Small intestine (tissue), 7 donors: ENCODE measurements at regions not wholly inside any gene's neighbourhood (a gene's known extent, or its start where the extent isn't known, plus 50 kb on each side); places are given as distances from the start of the nearest gene placed in this dataset.

Source experiments
- DNase-seq, 2 donors: peaks; one replicate each; pipeline versions ENCODE4 v3.0.0 to v3.0.0-alpha.2; 2013
- FAIRE-seq: peaks from 2 replicates; lab custom pipeline; 2012; peaks lifted over from hg19 to GRCh38; lab: Jason Lieb, UNC
- H3K27ac ChIP-seq, 3 donors: one replicate each; pipeline ENCODE4 v1.5.1; 2013; ENCODE audit warnings: low read length in 2 of 3, mild to moderate bottlenecking in 2 of 3, control low read depth in 1 of 3, inconsistent platforms in 1 of 3, low read depth in 1 of 3, moderate library complexity in 1 of 3
- H3K27me3 ChIP-seq, 3 donors: one replicate each; pipeline ENCODE4 v1.6.1; 2013; ENCODE audit warnings: low read length in 3 of 3, inconsistent platforms in 1 of 3; ENCODE audit not compliant: control insufficient read depth in 3 of 3, insufficient read depth in 3 of 3
- H3K36me3 ChIP-seq, 3 donors: one replicate each; pipeline ENCODE4 v1.6.1; 2013; ENCODE audit warnings: low read length in 3 of 3, inconsistent platforms in 1 of 3, low read depth in 1 of 3, mild to moderate bottlenecking in 1 of 3, moderate library complexity in 1 of 3; ENCODE audit not compliant: control insufficient read depth in 3 of 3, insufficient read depth in 2 of 3
- H3K4me1 ChIP-seq, 3 donors: one replicate each; pipeline ENCODE4 v1.6.1; 2013; ENCODE audit warnings: low read length in 2 of 3, inconsistent platforms in 1 of 3, low read depth in 1 of 3, mild to moderate bottlenecking in 1 of 3, moderate library complexity in 1 of 3; ENCODE audit not compliant: control insufficient read depth in 3 of 3, insufficient read depth in 2 of 3
- H3K4me3 ChIP-seq, 3 donors: one replicate each; pipeline ENCODE4 v1.5.1; 2013; ENCODE audit warnings: low read length in 3 of 3, control low read depth in 1 of 3, inconsistent platforms in 1 of 3, low read depth in 1 of 3, mild to moderate bottlenecking in 1 of 3, moderate library complexity in 1 of 3
- H3K9me3 ChIP-seq, 2 donors: one replicate each; pipeline ENCODE4 v1.6.1; 2013; ENCODE audit warnings: low read depth in 1 of 2, low read length in 1 of 2; ENCODE audit not compliant: control insufficient read depth in 2 of 2, insufficient read depth in 1 of 2
- WGBS, 3 donors: extraction: QIAGEN DNeasy Blood & Tissue Kit; methylation state at CpG; one replicate each; pipeline ENCODE4 v1.1.7; 2013; 5-methylcytosine and 5-hydroxymethylcytosine counted together
- donor health status: healthy with polysubstance abuse.
- donor health status: control.
- donor health status: control.
- donor health status: Bipolar disorder and iron deficiency.
- donor health status: healthy.

DNA sequence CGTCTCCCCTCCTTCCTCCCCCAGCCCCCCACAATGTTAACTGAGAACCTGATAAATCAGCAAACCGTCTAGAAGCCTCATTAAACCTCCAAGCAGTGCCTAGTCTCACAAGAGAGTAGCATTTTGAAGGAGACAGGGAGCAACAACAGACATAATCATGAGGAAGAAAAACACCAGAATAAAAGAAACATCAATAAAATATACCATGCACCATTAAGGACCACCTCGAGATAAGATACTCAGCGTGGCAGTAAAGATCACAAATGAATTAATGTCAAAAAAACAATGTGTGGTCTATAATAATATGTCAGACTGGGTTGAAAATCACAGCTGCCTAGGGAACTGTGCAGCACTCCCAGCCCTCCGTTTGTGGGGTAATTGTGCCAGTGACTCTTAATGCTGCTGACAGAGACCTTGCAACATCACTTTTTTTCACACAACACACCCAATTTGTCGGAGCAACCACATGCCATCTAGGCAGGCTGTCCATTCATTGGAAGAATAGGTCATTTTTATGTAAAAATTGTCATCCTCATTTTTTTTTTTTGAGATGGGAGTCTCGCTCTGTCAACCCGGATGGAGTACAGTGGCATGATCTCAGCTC is 450.8 kb upstream of the WWC1 start:
- Histone ChIP-seq H3K27me3 (peaks cover 0 to 2% (median 0%) of the 10 kb centered on the region in 3 donors), H3K4me1 (no peaks in the 10 kb centered on the region), H3K4me3 (no peak overlapping the region), H3K27ac (no peak overlapping the region), H3K9me3 (no peaks in the 10 kb centered on the region), H3K36me3 (no peaks in the 10 kb centered on the region)
- no peak for FAIRE-seq
- WGBS, 3 donors: 70 to 74% (median 71%) methylated on average over 8 of the region's 8 CpGs
- DNase-seq: no peak

DNA sequence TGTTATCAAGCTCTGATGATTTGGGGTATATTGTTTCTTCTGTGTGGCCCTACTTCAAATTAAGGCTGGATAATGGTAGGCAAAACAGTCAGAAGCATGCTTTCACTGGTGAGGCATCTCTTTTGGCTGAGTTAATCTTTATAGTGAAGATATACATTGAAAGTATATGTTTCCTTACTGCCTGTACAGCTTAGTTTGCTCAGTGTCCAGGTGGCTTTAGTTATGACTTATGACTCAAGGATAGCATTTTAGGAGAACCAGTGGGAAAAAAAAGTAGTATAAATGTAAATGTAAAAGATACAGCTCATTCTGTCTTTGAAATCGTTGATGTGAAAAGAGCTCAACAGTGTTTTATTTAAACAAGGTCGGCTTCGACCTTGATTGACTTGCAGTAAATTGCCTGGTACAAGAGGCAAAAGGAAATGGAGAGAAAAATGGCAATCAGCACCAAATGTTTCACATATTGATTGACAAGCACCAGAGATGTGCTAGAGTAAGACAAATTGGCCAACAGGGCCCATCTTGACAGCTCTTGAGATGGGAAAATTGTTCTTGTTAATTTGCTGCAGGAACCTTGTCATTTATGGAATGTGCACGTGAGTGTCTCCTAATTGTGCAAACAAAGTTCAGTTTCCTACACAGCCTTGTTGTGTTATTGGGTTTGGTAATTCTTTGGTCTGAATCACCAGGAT is 447.4 kb upstream of the WWC1 start:
- FAIRE-seq (no peak), DNase-seq (no peak)
- H3K27me3 ChIP-seq: peaks cover 0 to 2% (median 0%) of the 10 kb centered on the region in 3 donors
- 49 to 67% (median 51%) methylated on average over 4 of the region's 4 CpGs for WGBS, 3 donors
- no peaks in the 10 kb centered on the region for H3K4me1 ChIP-seq
- no peak overlapping the region for H3K27ac ChIP-seq
- H3K36me3 ChIP-seq: no peaks in the 10 kb centered on the region
- H3K9me3 ChIP-seq: no peaks in the 10 kb centered on the region
- no peak overlapping the region for H3K4me3 ChIP-seq

DNA sequence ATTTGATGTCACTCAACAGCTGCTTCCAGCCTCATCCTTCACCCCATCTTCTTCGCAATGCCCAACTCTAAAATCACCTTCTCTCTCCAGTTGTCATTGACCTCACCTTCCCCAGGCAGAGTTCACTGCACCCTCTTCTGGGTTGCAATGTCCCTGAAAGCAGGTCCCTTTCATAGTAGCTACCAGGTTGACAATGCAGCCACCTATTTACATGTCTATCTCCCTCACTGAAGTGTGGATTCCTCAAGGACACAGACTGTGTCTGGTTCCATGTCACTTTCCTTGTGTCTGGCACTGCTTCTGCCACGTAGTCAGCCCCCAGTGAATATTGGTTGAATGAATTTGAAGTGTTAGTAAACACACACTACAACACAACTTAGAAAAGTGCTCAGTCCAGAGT is 445.5 kb upstream of the WWC1 start:
- FAIRE-seq (no peak), DNase-seq (no peak)
- no peaks in the 10 kb centered on the region for H3K9me3 ChIP-seq
- H3K4me1 ChIP-seq: no peaks in the 10 kb centered on the region
- H3K27me3 ChIP-seq: peaks cover 0 to 2% (median 0%) of the 10 kb centered on the region in 3 donors
- no peaks in the 10 kb centered on the region for H3K36me3 ChIP-seq
- no peak overlapping the region for H3K4me3 ChIP-seq
- no peak overlapping the region for H3K27ac ChIP-seq
- 45 to 63% (median 50%) methylated on average over 2 of the region's 2 CpGs for WGBS, 3 donors

DNA sequence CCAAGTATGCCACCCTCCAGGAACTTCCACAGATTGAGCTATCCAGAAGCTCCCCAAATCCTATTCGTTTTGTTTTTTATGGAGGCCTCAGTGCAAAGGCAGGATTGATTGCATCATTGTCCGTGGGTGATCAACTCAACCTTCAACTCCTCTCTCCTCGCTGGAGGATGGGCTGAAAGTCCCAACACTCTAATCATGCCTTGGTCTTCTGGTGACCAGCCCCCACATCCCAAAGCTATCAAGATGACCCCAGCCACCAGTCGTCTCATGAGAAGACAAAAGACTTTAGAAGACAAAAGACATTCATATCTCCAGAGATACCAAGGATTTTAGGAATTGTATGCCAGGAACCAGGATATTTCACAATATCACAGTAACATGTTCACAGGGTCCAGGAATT is 441.6 kb upstream of the WWC1 start:
- FAIRE-seq (no peak), DNase-seq (no peak)
- Histone ChIP-seq H3K4me3 (no peak overlapping the region), H3K27me3 (no peaks in the 10 kb centered on the region), H3K4me1 (no peaks in the 10 kb centered on the region), H3K36me3 (no peaks in the 10 kb centered on the region), H3K27ac (no peak overlapping the region), H3K9me3 (no peaks in the 10 kb centered on the region)
- WGBS, 3 donors: 71 to 78% (median 75%) methylated on average over 4 of the region's 4 CpGs

DNA sequence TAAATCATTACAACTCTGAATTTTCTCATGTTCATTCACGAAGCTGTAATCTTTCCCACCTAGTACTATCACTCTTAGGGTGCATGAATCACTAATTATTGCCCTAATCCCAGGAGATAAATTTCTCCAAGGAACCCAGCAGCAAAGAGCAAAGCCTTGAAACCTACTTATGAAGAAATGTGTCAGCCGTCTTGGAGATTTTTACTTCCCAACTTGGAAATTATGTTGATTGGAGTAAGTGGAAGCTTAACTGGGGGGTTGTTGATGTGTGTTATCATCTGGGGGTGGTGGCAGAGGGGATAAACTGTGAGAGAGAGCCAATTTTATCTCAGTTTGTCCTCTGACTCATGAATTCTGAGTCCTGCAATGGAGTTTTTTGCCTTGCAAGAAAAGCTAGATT is 440.5 kb upstream of the WWC1 start:
- Histone ChIP-seq H3K4me1 (no peaks in the 10 kb centered on the region), H3K36me3 (no peaks in the 10 kb centered on the region), H3K4me3 (no peak overlapping the region), H3K9me3 (no peaks in the 10 kb centered on the region), H3K27me3 (no peaks in the 10 kb centered on the region), H3K27ac (no peak overlapping the region)
- WGBS, 3 donors: 19 to 49% (median 21%) methylated on average over 2 of the region's 2 CpGs
- DNase-seq: no peak
- FAIRE-seq: no peak

DNA sequence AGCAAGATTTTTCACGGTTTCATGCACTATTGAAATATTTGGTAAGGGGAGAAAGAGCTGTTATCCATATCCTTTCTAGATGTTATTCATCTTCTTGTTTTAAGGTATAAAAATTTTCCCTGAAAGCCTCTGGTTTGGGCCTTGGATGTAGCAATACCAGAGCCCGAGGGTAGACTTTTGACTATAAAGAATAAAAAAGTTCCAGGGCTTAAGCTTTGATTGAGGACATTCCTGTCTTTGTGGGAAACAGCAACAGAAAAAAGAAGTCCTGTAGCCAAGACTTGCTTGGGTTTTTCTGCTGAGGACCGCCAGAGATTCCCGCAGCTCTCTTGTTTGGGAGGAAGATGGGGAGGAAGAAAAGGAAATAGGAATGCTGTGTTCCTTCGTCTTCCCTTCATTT is 440.0 kb upstream of the WWC1 start:
- FAIRE-seq (no peak), DNase-seq (no peak)
- 75 to 81% (median 78%) methylated on average over 5 of the region's 5 CpGs for WGBS, 3 donors
- H3K27me3 ChIP-seq: no peaks in the 10 kb centered on the region
- no peak overlapping the region for H3K4me3 ChIP-seq
- H3K27ac ChIP-seq: no peak overlapping the region
- H3K9me3 ChIP-seq: no peaks in the 10 kb centered on the region
- H3K4me1 ChIP-seq: no peaks in the 10 kb centered on the region
- H3K36me3 ChIP-seq: no peaks in the 10 kb centered on the region

DNA sequence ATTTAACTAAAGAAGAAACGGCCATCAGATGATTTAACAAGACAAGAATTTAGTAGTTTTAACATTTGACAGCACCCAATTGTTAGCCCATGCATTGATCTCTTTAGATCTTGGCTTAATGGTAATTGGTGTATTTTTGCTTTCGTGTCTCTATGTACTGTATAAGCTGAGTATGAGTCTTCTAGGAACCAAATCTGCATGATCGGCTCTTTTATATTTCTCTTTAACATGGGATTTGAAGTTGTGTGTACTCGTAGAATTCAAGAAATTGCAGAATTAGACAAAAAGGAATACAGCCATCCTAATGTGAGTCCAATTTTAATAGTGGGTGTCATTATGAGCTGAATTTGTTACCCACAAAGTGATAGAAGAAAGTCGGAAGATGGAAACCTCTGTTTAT is 438.9 kb upstream of the WWC1 start:
- no peak for FAIRE-seq

DNA sequence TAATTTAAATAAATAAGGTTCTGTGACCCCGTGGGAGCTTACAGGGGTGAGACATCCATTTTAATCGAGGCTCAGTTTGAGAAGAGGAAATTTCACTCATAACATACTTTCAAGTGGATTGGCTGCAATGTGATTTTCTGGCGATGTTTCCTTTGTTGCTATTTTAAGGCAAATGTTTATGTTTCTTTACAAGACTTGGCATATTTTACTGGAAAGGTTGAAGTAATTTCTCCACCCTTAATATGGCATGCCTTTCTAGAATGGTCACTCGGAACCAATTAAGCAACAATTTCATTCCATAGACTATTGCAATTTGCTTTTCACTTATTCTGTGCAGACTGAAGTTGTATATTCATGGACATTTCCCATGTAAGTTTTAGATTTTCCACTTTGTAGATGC is 438.0 kb upstream of the WWC1 start:
- H3K27ac ChIP-seq: no peak overlapping the region
- DNase-seq (no peak), FAIRE-seq (no peak)
- no peaks in the 10 kb centered on the region for H3K36me3 ChIP-seq
- H3K9me3 ChIP-seq: no peaks in the 10 kb centered on the region
- no peaks in the 10 kb centered on the region for H3K27me3 ChIP-seq
- WGBS, 3 donors: 56 to 83% (median 76%) methylated on average over 4 of the region's 4 CpGs
- H3K4me1 ChIP-seq: no peaks in the 10 kb centered on the region
- no peak overlapping the region for H3K4me3 ChIP-seq

More for the DNA sequence above, 438.9 kb upstream of the WWC1 start:
- H3K4me3 ChIP-seq: no peak overlapping the region
- WGBS, 3 donors: 80 to 90% (median 88%) methylated on average over 5 of the region's 5 CpGs
- no peak for DNase-seq
- no peaks in the 10 kb centered on the region for H3K27me3 ChIP-seq
- no peaks in the 10 kb centered on the region for H3K36me3 ChIP-seq
- no peaks in the 10 kb centered on the region for H3K4me1 ChIP-seq
- H3K9me3 ChIP-seq: no peaks in the 10 kb centered on the region
- H3K27ac ChIP-seq: no peak overlapping the region
